SK-N-SH (cell line): ENCODE measurements at regions not wholly inside any gene's neighbourhood (a gene's known extent, or its start where the extent isn't known, plus 50 kb on each side); places are given as distances from the start of the nearest gene placed in this dataset.

Experiments
- CTCF ChIA-PET: fragments of 300-600, 350-600 bp; formaldehyde crosslinking; extraction: SDS; loops from one replicate; lab custom pipeline; 2021; lab: Yijun Ruan, JAX
- POLR2A ChIA-PET: fragments of 350-600 bp; sonication (Branson Sonifier 250); formaldehyde crosslinking; extraction: SDS; loops from one replicate; lab custom pipeline; 2020; ENCODE audit warnings: antibody characterized with exemption, inconsistent platforms; lab: Yijun Ruan, JAX
- DNase-seq: peaks from one replicate; pipeline ENCODE4 v3.0.0; 2012
- H2AFZ ChIP-seq: fragments of 200-600 bp; sonication (generic); 2 replicates; pipeline ENCODE4 v1.8.1; 2016; ENCODE audit warnings: antibody characterized with exemption, mild to moderate bottlenecking, low read depth
- H3F3A ChIP-seq: fragments of 200-600 bp; sonication (generic); replicated peaks from 2 replicates; pipeline ENCODE3; 2016; ENCODE audit warnings: antibody characterized with exemption, mild to moderate bottlenecking; ENCODE audit not compliant: insufficient read depth
- H3K27ac ChIP-seq, 2 experiments: fragments of 200-500 bp in 1 of 2; fragments of 200-600 bp in 1 of 2; sonication (Bioruptor generic) in 1 of 2; sonication (generic), shearing (Covaris generic) in 1 of 2; 2 replicates each; pipeline versions ENCODE4 v1.5.1 to v1.6.1; 2014 to 2016; ENCODE audit warnings: low read depth in 2 of 2, inconsistent platforms in 1 of 2, low read length in 1 of 2, mild to moderate bottlenecking in 1 of 2, mixed read lengths in 1 of 2
- H3K27me3 ChIP-seq: fragments of 200-600 bp; sonication (generic), shearing (Covaris generic); 2 replicates; pipeline ENCODE4 v1.6.1; 2016; ENCODE audit warnings: mixed run types; ENCODE audit not compliant: insufficient read depth
- H3K36me3 ChIP-seq, 2 experiments: fragments of 200-500 bp in 1 of 2; fragments of 200-600 bp in 1 of 2; sonication (Bioruptor generic) in 1 of 2; sonication (generic) in 1 of 2; replicated peaks in 1 of 2; 2 replicates each; pipeline versions ENCODE3 to v1.5.1; 2014 to 2016; ENCODE audit warnings: low read length in 1 of 2, mild to moderate bottlenecking in 1 of 2; ENCODE audit not compliant: insufficient read depth in 2 of 2, control insufficient read depth in 1 of 2
- H3K4me1 ChIP-seq, 2 experiments: fragments of 200-500 bp in 1 of 2; fragments of 200-600 bp in 1 of 2; sonication (Bioruptor generic) in 1 of 2; sonication (generic), shearing (Covaris generic) in 1 of 2; 2 replicates each; pipeline versions ENCODE4 v1.5.1 to v1.6.1; 2014 to 2016; ENCODE audit warnings: low read depth in 1 of 2, low read length in 1 of 2, mixed run types in 1 of 2; ENCODE audit not compliant: insufficient read depth in 2 of 2, control insufficient read depth in 1 of 2
- H3K4me2 ChIP-seq: fragments of 200-600 bp; sonication (generic), shearing (Covaris generic); 2 replicates; pipeline ENCODE4 v1.6.1; 2017; ENCODE audit warnings: mixed run types
- H3K4me3 ChIP-seq, 2 experiments: fragments of 200-500 bp in 1 of 2; fragments of 200-600 bp in 1 of 2; sonication (Bioruptor generic) in 1 of 2; sonication (generic), shearing (Covaris generic) in 1 of 2; 2 replicates each; pipeline versions ENCODE4 v1.5.1 to v1.8.1; 2014 to 2016; ENCODE audit warnings: low read depth in 2 of 2, inconsistent platforms in 1 of 2, low read length in 1 of 2, mild to moderate bottlenecking in 1 of 2, mixed read lengths in 1 of 2, moderate library complexity in 1 of 2
- H3K79me2 ChIP-seq: fragments of 200-600 bp; sonication (generic); 2 replicates; pipeline ENCODE4 v1.8.1; 2017; ENCODE audit warnings: mild to moderate bottlenecking; ENCODE audit not compliant: insufficient read depth
- H3K9ac ChIP-seq: fragments of 200-600 bp; sonication (generic); 2 replicates; pipeline ENCODE4 v1.6.1; 2017; ENCODE audit warnings: mixed run types
- H3K9me2 ChIP-seq: fragments of 200-600 bp; sonication (generic); 2 replicates; pipeline ENCODE4 v1.6.1; 2017; ENCODE audit warnings: mixed run types
- H3K9me3 ChIP-seq: fragments of 200-600 bp; sonication (generic); 2 replicates; pipeline ENCODE4 v1.6.1; 2017; ENCODE audit warnings: mixed run types, mild to moderate bottlenecking, moderate library complexity
- H4K20me1 ChIP-seq: fragments of 200-600 bp; sonication (generic); 2 replicates; pipeline ENCODE4 v1.6.1; 2017; ENCODE audit warnings: mild to moderate bottlenecking, mixed run types; ENCODE audit not compliant: insufficient read depth
- CHD2 ChIP-seq: fragments of 150-350 bp; IDR thresholded peaks from 2 replicates; pipeline ENCODE4 v1.6.1; 2018; ENCODE audit warnings: low read length; ENCODE audit not compliant: partially characterized antibody
- EP300 ChIP-seq, 2 experiments: IDR thresholded peaks; 2 replicates each; pipeline versions ENCODE4 v1.4.0 to v1.6.1; 2012; ENCODE audit warnings: borderline replicate concordance in 1 of 2, low read depth in 1 of 2, low read length in 1 of 2
- EZH2phosphoT487 ChIP-seq: fragments of 200-600 bp; sonication (generic); IDR thresholded peaks from 2 replicates; pipeline ENCODE4 v1.6.1; 2017; ENCODE audit warnings: low read depth, mixed run types, mild to moderate bottlenecking, antibody characterized with exemption, moderate library complexity, borderline replicate concordance
- FOSL2 ChIP-seq: IDR thresholded peaks from 2 replicates; pipeline ENCODE4 v1.4.0; 2012; ENCODE audit warnings: low read depth, mild to moderate bottlenecking, moderate library complexity, borderline replicate concordance
- FOXJ3 ChIP-seq: sonication (generic); formaldehyde crosslinking; IDR thresholded peaks from 2 replicates; pipeline ENCODE4 v1.5.1; 2020; ENCODE audit warnings: mild to moderate bottlenecking, missing genetic modification reagents
- GABPA ChIP-seq: IDR thresholded peaks from 2 replicates; pipeline ENCODE4 v1.4.0; 2012; ENCODE audit warnings: low read depth, mild to moderate bottlenecking
- MAX ChIP-seq: IDR thresholded peaks from 2 replicates; pipeline ENCODE4 v1.4.0; 2012; ENCODE audit warnings: low read depth
- MEF2A ChIP-seq: IDR thresholded peaks from 2 replicates; pipeline ENCODE4 v1.4.0; 2012; ENCODE audit warnings: low read depth, borderline replicate concordance
- MXI1 ChIP-seq: IDR thresholded peaks from 2 replicates; pipeline ENCODE4 v1.6.1; 2012; ENCODE audit warnings: mild to moderate bottlenecking, low read depth, low read length, improper control_type of control experiment
- NFIC ChIP-seq: IDR thresholded peaks from 2 replicates; pipeline ENCODE4 v1.4.0; 2012; ENCODE audit warnings: borderline replicate concordance
- NRF1 ChIP-seq: IDR thresholded peaks from 2 replicates; pipeline ENCODE4 v1.6.1; 2012; ENCODE audit warnings: low read depth, mild to moderate bottlenecking, low read length
- RFX5 ChIP-seq: IDR thresholded peaks from 2 replicates; pipeline ENCODE4 v1.6.1; 2012; ENCODE audit warnings: mild to moderate bottlenecking, improper control_type of control experiment, low read length
- SIN3A ChIP-seq: IDR thresholded peaks from 2 replicates; pipeline ENCODE4 v1.6.1; 2012; ENCODE audit warnings: low read depth, mild to moderate bottlenecking, low read length, moderate library complexity, borderline replicate concordance
- TAF1 ChIP-seq: IDR thresholded peaks from 2 replicates; pipeline ENCODE4 v1.6.1; 2012; ENCODE audit warnings: low read depth, mild to moderate bottlenecking, low read length, moderate library complexity, borderline replicate concordance
- TCF12 ChIP-seq: IDR thresholded peaks from 2 replicates; pipeline ENCODE4 v1.4.0; 2012
- USF1 ChIP-seq: IDR thresholded peaks from 2 replicates; pipeline ENCODE4 v1.4.0; 2012; ENCODE audit warnings: low read depth, borderline replicate concordance
- ZBTB33 ChIP-seq: IDR thresholded peaks from 2 replicates; pipeline ENCODE4 v1.4.0; 2012; ENCODE audit warnings: low read depth, borderline replicate concordance
- WGBS: methylation state at CpG from one replicate; pipeline ENCODE4 v1.1.6; 2017; ENCODE audit warnings: low lambda C conversion rate; 5-methylcytosine and 5-hydroxymethylcytosine counted together
- TF ChIP-seq, protein P1 (sequence below): IDR thresholded peaks from 2 replicates; pipeline ENCODE4; 2012
- TF ChIP-seq, protein P2 (sequence below): IDR thresholded peaks from 2 replicates; pipeline ENCODE4 v1.6.1; 2012; ENCODE audit warnings: mild to moderate bottlenecking, low read depth, low read length, moderate library complexity
- TF ChIP-seq, protein P3 (sequence below): fragments of 150-350 bp; IDR thresholded peaks from 2 replicates; pipeline ENCODE4 v1.6.1; 2017; ENCODE audit warnings: antibody characterized with exemption, low read length, low read depth, borderline replicate concordance

DNA sequence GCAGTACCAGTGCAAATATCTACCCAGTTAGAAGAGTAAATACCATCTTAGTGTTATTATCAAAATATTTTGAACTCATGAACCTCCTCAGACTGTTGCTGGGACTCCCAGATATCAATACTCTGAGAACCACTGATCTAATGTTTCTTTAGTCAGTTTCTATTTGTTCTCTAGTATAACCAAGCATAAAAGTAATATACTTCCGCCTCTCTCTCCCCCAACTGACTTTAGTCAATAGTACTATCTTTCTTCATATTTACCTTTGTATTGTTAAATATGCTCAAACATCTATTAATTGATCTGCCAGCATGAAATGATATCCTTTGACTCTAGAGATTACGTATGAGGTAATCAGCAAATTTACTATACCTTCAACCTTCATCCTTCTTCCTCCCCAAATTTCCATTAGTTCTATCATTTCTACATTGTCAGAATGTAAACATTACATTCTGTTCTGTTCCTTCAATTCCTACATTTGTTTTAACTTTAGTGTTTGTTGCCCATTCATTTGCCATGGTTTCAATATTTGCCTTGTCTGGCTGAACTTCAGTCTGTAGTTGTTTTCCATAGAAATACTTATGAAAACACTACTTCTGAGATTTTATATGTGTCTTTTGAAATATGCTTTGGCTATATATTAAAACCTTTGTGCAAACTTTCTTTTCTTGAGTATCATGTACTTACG is 192.5 kb upstream of the PDE3A start:
- no peaks in the 10 kb centered on the region for H3K27me3 ChIP-seq
- no peak overlapping the region for H3K4me3 ChIP-seq
- no peak overlapping the region for H3K9ac ChIP-seq
- no peaks in the 10 kb centered on the region for H3K9me2 ChIP-seq
- 75% methylated on average over 3 of the region's 3 CpGs for WGBS
- no peak overlapping the region for H2AFZ ChIP-seq
- no peak overlapping the region for H3K27ac ChIP-seq
- H3K4me1 ChIP-seq = no peaks in the 10 kb centered on the region
- H4K20me1 ChIP-seq = no peaks in the 10 kb centered on the region
- TF ChIP-seq EP300 (IDR thresholded peaks at IDR 0.05; ENCODE audit: borderline replicate concordance in 1 of 2, low read depth in 1 of 2, low read length in 1 of 2) (no peak), TAF1 (no peak), USF1 (no peak), RFX5 (no peak), ZBTB33 (no peak), MAX (no peak), MXI1 (no peak), SIN3A (no peak), NRF1 (no peak), CHD2 (no peak), NFIC (no peak), MEF2A (no peak), FOSL2 (no peak), TCF12 (no peak), GABPA (no peak), EZH2phosphoT487 (no peak), FOXJ3 (CRISPR knock-in tag) (no peak)
- TF ChIP-seq, protein P1, sequence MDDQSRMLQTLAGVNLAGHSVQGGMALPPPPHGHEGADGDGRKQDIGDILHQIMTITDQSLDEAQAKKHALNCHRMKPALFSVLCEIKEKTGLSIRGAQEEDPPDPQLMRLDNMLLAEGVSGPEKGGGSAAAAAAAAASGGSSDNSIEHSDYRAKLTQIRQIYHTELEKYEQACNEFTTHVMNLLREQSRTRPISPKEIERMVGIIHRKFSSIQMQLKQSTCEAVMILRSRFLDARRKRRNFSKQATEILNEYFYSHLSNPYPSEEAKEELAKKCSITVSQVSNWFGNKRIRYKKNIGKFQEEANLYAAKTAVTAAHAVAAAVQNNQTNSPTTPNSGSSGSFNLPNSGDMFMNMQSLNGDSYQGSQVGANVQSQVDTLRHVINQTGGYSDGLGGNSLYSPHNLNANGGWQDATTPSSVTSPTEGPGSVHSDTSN = no peak
- TF ChIP-seq, protein P2, sequence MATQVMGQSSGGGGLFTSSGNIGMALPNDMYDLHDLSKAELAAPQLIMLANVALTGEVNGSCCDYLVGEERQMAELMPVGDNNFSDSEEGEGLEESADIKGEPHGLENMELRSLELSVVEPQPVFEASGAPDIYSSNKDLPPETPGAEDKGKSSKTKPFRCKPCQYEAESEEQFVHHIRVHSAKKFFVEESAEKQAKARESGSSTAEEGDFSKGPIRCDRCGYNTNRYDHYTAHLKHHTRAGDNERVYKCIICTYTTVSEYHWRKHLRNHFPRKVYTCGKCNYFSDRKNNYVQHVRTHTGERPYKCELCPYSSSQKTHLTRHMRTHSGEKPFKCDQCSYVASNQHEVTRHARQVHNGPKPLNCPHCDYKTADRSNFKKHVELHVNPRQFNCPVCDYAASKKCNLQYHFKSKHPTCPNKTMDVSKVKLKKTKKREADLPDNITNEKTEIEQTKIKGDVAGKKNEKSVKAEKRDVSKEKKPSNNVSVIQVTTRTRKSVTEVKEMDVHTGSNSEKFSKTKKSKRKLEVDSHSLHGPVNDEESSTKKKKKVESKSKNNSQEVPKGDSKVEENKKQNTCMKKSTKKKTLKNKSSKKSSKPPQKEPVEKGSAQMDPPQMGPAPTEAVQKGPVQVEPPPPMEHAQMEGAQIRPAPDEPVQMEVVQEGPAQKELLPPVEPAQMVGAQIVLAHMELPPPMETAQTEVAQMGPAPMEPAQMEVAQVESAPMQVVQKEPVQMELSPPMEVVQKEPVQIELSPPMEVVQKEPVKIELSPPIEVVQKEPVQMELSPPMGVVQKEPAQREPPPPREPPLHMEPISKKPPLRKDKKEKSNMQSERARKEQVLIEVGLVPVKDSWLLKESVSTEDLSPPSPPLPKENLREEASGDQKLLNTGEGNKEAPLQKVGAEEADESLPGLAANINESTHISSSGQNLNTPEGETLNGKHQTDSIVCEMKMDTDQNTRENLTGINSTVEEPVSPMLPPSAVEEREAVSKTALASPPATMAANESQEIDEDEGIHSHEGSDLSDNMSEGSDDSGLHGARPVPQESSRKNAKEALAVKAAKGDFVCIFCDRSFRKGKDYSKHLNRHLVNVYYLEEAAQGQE = no peak
- TF ChIP-seq, protein P3, sequence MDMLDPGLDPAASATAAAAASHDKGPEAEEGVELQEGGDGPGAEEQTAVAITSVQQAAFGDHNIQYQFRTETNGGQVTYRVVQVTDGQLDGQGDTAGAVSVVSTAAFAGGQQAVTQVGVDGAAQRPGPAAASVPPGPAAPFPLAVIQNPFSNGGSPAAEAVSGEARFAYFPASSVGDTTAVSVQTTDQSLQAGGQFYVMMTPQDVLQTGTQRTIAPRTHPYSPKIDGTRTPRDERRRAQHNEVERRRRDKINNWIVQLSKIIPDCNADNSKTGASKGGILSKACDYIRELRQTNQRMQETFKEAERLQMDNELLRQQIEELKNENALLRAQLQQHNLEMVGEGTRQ = no peak
- no peak overlapping the region for H3K4me2 ChIP-seq
- no peaks in the 10 kb centered on the region for H3F3A ChIP-seq
- H3K9me3 ChIP-seq = no peaks in the 10 kb centered on the region
- H3K36me3 ChIP-seq = no peaks in the 10 kb centered on the region
- ChIA-PET CTCF (no interaction called here), POLR2A (no interaction called here)
- no peak for DNase-seq
- H3K79me2 ChIP-seq = no peaks in the 10 kb centered on the region
